ENCODE measurements at regions not wholly inside any gene's neighbourhood (a gene's known extent, or its start where the extent isn't known, plus 50 kb on each side); places are given as distances from the start of the nearest gene placed in this dataset.

DNA sequence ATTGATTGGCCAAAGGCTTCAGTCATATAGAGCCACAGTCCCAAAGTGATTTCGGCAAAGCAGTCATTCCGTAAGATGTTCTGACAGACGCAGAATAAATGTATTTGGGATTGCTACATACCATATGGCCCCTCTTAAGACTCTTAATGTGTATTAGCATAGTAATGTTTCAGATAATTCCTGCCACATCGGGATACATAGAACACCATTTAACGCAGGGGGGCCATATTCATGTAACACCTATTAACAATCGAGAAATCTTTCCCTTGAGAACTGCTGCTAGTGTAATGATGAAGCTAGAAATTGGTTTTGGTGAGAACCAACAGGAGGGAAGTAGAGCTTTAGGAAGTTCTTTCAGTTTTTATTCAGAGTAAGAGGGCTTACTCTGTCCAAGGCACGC, 390.9 kb upstream of the SASH1 start:
- Histone ChIP-seq H3K4me2 (ENCODE audit: low read length) (no peak overlapping the region), H3K4me1 (ENCODE audit: insufficient read depth, low read length, severe bottlenecking) (no peaks in the 10 kb centered on the region), H3K79me2 (ENCODE audit: insufficient read depth, low read length) (no peaks in the 10 kb centered on the region), H3K36me3 (ENCODE audit: insufficient read depth, low read length) (no peaks in the 10 kb centered on the region), H3K9me2 (ENCODE audit: low read depth, low read length) (no peaks in the 10 kb centered on the region), H3K9me3 (ENCODE audit: low read length) (no peaks in the 10 kb centered on the region), H3K9ac (ENCODE audit: low read length) (no peak overlapping the region), H3K27me3 (ENCODE audit: insufficient read depth, low read length) (no peaks in the 10 kb centered on the region), H4K20me1 (ENCODE audit: insufficient read depth, low read length) (no peaks in the 10 kb centered on the region), H3K27ac (ENCODE audit: low read depth, low read length, poor library complexity, severe bottlenecking) (no peak overlapping the region), H3K4me3 (ENCODE audit: low read depth, low read length, poor library complexity, severe bottlenecking) (no peak overlapping the region), H2AFZ (ENCODE audit: low read length) (no peak overlapping the region; the same call in 1 of the 2 replicates), H3F3A (ENCODE audit: insufficient read depth, low read length) (no peaks in the 10 kb centered on the region)
- TF ChIP-seq CTCF (IDR thresholded peaks at IDR 0.05; ENCODE audit: low read length), result no peak
- TF ChIP-seq EZH2 (IDR thresholded peaks at IDR 0.05; ENCODE audit: borderline replicate concordance, low read length), result no peak

- Histone ChIP-seq H4K20me1 (ENCODE audit: insufficient read depth, low read length) (no peaks in the 10 kb centered on the region), H3K27me3 (ENCODE audit: insufficient read depth, low read length) (no peaks in the 10 kb centered on the region)
Measured at GRCh38 chr6:147954938-147955337, 387.7 kb upstream of the SASH1 start.

GRCh38 chr6:147958683-147959082, 384.0 kb upstream of the SASH1 start:
- no peak overlapping the region for H3K27ac ChIP-seq (ENCODE audit: low read depth, low read length, poor library complexity, severe bottlenecking)
- no peaks in the 10 kb centered on the region for H3F3A ChIP-seq (ENCODE audit: insufficient read depth, low read length)
- TF ChIP-seq EZH2 (IDR thresholded peaks at IDR 0.05; ENCODE audit: borderline replicate concordance, low read length), result no peak
- no peak for TF ChIP-seq CTCF (IDR thresholded peaks at IDR 0.05; ENCODE audit: low read length)
- no peaks in the 10 kb centered on the region for H3K4me1 ChIP-seq (ENCODE audit: insufficient read depth, low read length, severe bottlenecking)
- H3K4me2 ChIP-seq (ENCODE audit: low read length), result no peak overlapping the region
- H3K9me2 ChIP-seq (ENCODE audit: low read depth, low read length), result no peaks in the 10 kb centered on the region
- no peaks in the 10 kb centered on the region for H4K20me1 ChIP-seq (ENCODE audit: insufficient read depth, low read length)
- no peak overlapping the region for H3K4me3 ChIP-seq (ENCODE audit: low read depth, low read length, poor library complexity, severe bottlenecking)
- no peaks in the 10 kb centered on the region for H3K9me3 ChIP-seq (ENCODE audit: low read length)
- no peak overlapping the region for H2AFZ ChIP-seq (ENCODE audit: low read length)
- H3K36me3 ChIP-seq (ENCODE audit: insufficient read depth, low read length), result no peaks in the 10 kb centered on the region
- H3K9ac ChIP-seq (ENCODE audit: low read length), result no peak overlapping the region
- H3K79me2 ChIP-seq (ENCODE audit: insufficient read depth, low read length), result no peaks in the 10 kb centered on the region
- H3K27me3 ChIP-seq (ENCODE audit: insufficient read depth, low read length), result no peaks in the 10 kb centered on the region

More at GRCh38 chr6:147954938-147955337, 387.7 kb upstream of the SASH1 start:
- no peak overlapping the region for H3K27ac ChIP-seq (ENCODE audit: low read depth, low read length, poor library complexity, severe bottlenecking)
- no peak overlapping the region for H2AFZ ChIP-seq (ENCODE audit: low read length)
- no peaks in the 10 kb centered on the region for H3K9me3 ChIP-seq (ENCODE audit: low read length)
- no peak overlapping the region for H3K9ac ChIP-seq (ENCODE audit: low read length)
- no peaks in the 10 kb centered on the region for H3K36me3 ChIP-seq (ENCODE audit: insufficient read depth, low read length)
- H3K9me2 ChIP-seq (ENCODE audit: low read depth, low read length), result no peaks in the 10 kb centered on the region
- H3K4me2 ChIP-seq (ENCODE audit: low read length), result no peak overlapping the region
- H3F3A ChIP-seq (ENCODE audit: insufficient read depth, low read length), result no peaks in the 10 kb centered on the region
- H3K4me1 ChIP-seq (ENCODE audit: insufficient read depth, low read length, severe bottlenecking), result no peaks in the 10 kb centered on the region
- H3K79me2 ChIP-seq (ENCODE audit: insufficient read depth, low read length), result no peaks in the 10 kb centered on the region
- H3K4me3 ChIP-seq (ENCODE audit: low read depth, low read length, poor library complexity, severe bottlenecking), result no peak overlapping the region
- TF ChIP-seq EZH2 (IDR thresholded peaks at IDR 0.05; ENCODE audit: borderline replicate concordance, low read length) (no peak), CTCF (IDR thresholded peaks at IDR 0.05; ENCODE audit: low read length) (no peak)

All from OCI-LY1 (cell line).